CD8-positive, alpha-beta memory T cell (primary cell): ENCODE measurements at regions not wholly inside any gene's neighbourhood (a gene's known extent, or its start where the extent isn't known, plus 50 kb on each side); places are given as distances from the start of the nearest gene placed in this dataset.
"Not testable (repeated sequence)": the region's sequence is repeated elsewhere in the genome, so short reads cannot be mapped to it uniquely, and the experiment has no call there.

Source experiments
- CTCF ChIA-PET: fragments of 350-600 bp; sonication (Branson Sonifier 250); formaldehyde crosslinking; loops from one replicate; lab custom pipeline; 2021; ENCODE audit warnings: antibody characterized with exemption; lab: Charles Lee
- POLR2A ChIA-PET: fragments of 350-600 bp; sonication (Branson Sonifier 250); formaldehyde crosslinking; loops from one replicate; lab custom pipeline; 2021; ENCODE audit warnings: antibody characterized with exemption; lab: Charles Lee
- DNase-seq, 5 donors: peaks; one replicate each; pipeline versions ENCODE4 v3.0.0 to v3.0.0-alpha.2; 2020 to 2022; ENCODE audit warnings: mixed read lengths in 1 of 5
- H3K27ac ChIP-seq: one replicate; pipeline ENCODE4 v1.7.0; 2013; ENCODE audit warnings: low read depth, mild to moderate bottlenecking, low read length, moderate library complexity
- H3K27me3 ChIP-seq: 2 replicates; pipeline ENCODE4 v1.7.0; 2013; ENCODE audit warnings: low read length, mild to moderate bottlenecking; ENCODE audit not compliant: insufficient read depth, poor library complexity, severe bottlenecking
- H3K36me3 ChIP-seq: 2 replicates; pipeline ENCODE4 v1.7.0; 2013; ENCODE audit warnings: mild to moderate bottlenecking, low read length, moderate library complexity; ENCODE audit not compliant: insufficient read depth
- H3K4me1 ChIP-seq: 2 replicates; pipeline ENCODE4 v1.7.0; 2013; ENCODE audit warnings: mild to moderate bottlenecking, low read length, moderate library complexity; ENCODE audit not compliant: insufficient read depth
- H3K4me3 ChIP-seq: 2 replicates; pipeline ENCODE4 v1.7.0; 2013; ENCODE audit warnings: mild to moderate bottlenecking, low read length
- H3K9me3 ChIP-seq: 2 replicates; pipeline ENCODE4 v1.7.0; 2013; ENCODE audit warnings: mild to moderate bottlenecking, low read length
- H3K27ac Mint-ChIP-seq, 8 donors: one replicate each; pipeline ENCODE4 v1.8.0; 2020 to 2021; ENCODE audit warnings: mixed read lengths in 8 of 8, mild to moderate bottlenecking in 6 of 8, inconsistent platforms in 3 of 8, moderate library complexity in 3 of 8
- H3K27me3 Mint-ChIP-seq, 2 donors: one replicate each; pipeline ENCODE4 v1.8.0; 2020 to 2021; ENCODE audit warnings: mixed read lengths in 2 of 2, mild to moderate bottlenecking in 1 of 2, moderate library complexity in 1 of 2
- H3K36me3 Mint-ChIP-seq, 3 donors: one replicate each; pipeline ENCODE4 v1.8.0; 2020 to 2021; ENCODE audit warnings: mixed read lengths in 3 of 3, inconsistent platforms in 1 of 3, mild to moderate bottlenecking in 1 of 3
- H3K4me1 Mint-ChIP-seq, 3 donors: one replicate each; pipeline ENCODE4 v1.8.0; 2020 to 2021; ENCODE audit warnings: mixed read lengths in 3 of 3, inconsistent platforms in 1 of 3, mild to moderate bottlenecking in 1 of 3
- H3K4me3 Mint-ChIP-seq, 7 donors: one replicate each; pipeline ENCODE4 v1.8.0; 2020 to 2021; ENCODE audit warnings: mixed read lengths in 7 of 7, mild to moderate bottlenecking in 6 of 7, moderate library complexity in 4 of 7, inconsistent platforms in 2 of 7
- H3K9me3 Mint-ChIP-seq, 5 donors: one replicate each; pipeline ENCODE4 v1.8.0; 2020 to 2022; ENCODE audit warnings: mixed read lengths in 5 of 5, mild to moderate bottlenecking in 3 of 5, moderate library complexity in 2 of 5, inconsistent platforms in 1 of 5

DNA sequence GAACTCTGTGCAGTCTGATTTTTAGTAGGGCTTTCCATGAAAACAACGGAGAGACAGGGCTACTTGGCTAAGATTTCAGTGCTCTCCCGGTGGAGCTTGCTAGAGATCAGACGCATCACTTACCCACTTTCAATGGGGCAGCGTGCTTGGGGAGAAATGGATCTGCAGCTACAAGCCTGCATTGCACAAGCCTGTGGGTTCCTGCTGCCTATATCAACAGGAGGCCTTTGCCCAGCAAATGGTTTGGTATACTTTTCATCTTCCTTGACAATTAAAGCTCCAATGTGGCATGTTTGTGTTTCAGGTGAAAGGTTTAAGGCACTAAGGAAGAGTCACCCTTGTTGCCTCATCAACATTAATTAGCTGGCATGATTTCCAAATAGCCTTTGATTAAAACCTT, 136.0 kb upstream of the FOXQ1 start:
- DNase-seq = no peak
- Histone ChIP-seq H3K27me3 (no peaks in the 10 kb centered on the region), H3K4me1 (no peaks in the 10 kb centered on the region), H3K27ac (no peak overlapping the region), H3K9me3 (no peaks in the 10 kb centered on the region), H3K4me3 (no peak overlapping the region), H3K36me3 (no peaks in the 10 kb centered on the region)
- H3K27me3 Mint-ChIP-seq = peaks cover 5 to 22% of the 10 kb centered on the region in 2 donors
- H3K4me1 Mint-ChIP-seq = no peaks in the 10 kb centered on the region
- POLR2A ChIA-PET = no interaction called here
- CTCF ChIA-PET = no interaction called here
- H3K4me3 Mint-ChIP-seq = no peak overlapping the region
- H3K27ac Mint-ChIP-seq = no peak overlapping the region
- H3K36me3 Mint-ChIP-seq = no peaks in the 10 kb centered on the region
- H3K9me3 Mint-ChIP-seq = peaks cover 0 to 2% (median 0%) of the 10 kb centered on the region in 5 donors

DNA sequence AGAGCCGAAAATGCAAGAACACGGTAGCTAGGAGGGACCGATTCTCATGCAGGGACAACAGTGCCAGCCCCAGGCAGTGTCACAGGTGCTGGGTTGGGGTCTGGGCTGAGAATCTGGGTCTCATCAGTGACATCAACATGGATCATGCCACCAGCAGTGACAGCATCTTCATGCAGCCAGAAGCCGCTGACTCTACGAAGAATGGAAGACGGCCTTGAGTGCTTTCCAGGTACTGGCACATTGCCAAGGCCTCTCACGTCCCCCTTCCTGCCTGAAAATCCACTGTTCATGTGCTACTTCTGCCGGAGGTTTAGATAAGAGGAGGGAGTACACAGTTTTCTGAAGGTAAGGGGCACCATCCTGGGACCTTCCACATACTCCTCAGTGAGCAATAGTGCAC, 141.1 kb upstream of the FOXQ1 start:
- Mint-ChIP-seq H3K4me1 (no peaks in the 10 kb centered on the region), H3K27me3 (peaks cover 4 to 16% of the 10 kb centered on the region in 2 donors), H3K9me3 (peaks cover 0 to 4% (median 0%) of the 10 kb centered on the region in 5 donors), H3K4me3 (no peak overlapping the region), H3K36me3 (no peaks in the 10 kb centered on the region), H3K27ac (no peak overlapping the region)
- DNase-seq = no peak
- Histone ChIP-seq H3K27me3 (no peaks in the 10 kb centered on the region), H3K4me1 (no peaks in the 10 kb centered on the region), H3K4me3 (no peak overlapping the region), H3K9me3 (no peaks in the 10 kb centered on the region), H3K36me3 (no peaks in the 10 kb centered on the region), H3K27ac (no peak overlapping the region)
- ChIA-PET CTCF (no interaction called here), POLR2A (no interaction called here)

DNA sequence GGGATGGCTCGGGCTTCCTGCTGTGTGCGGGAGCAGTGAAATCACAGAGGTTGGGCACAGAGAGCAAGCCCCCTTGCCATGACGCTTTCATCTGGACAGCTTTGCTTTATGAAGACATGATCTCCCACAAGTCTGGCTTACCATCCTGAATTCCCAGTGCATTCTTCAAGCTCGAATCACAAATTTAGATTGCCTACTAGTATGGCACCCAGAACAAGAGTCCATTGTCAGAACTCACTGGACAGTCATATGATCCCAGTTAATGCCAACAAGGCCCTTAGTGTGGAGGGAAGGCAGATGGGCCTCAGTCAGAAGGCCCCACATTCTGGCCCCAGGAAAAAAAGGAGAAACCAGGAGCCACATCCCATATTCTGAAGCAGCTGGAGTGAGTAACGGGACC, 147.3 kb upstream of the FOXQ1 start:
- Histone ChIP-seq H3K4me1 (no peaks in the 10 kb centered on the region), H3K4me3 (no peak overlapping the region), H3K9me3 (no peaks in the 10 kb centered on the region), H3K27ac (no peak overlapping the region), H3K36me3 (no peaks in the 10 kb centered on the region), H3K27me3 (no peaks in the 10 kb centered on the region)
- Mint-ChIP-seq H3K4me3 (no peak overlapping the region), H3K4me1 (peaks cover 0 to 8% (median 6%) of the 10 kb centered on the region in 3 donors), H3K27ac (no peak overlapping the region), H3K9me3 (peaks cover 0 to 3% (median 0%) of the 10 kb centered on the region in 5 donors), H3K36me3 (no peaks in the 10 kb centered on the region), H3K27me3 (peaks cover 9 to 30% of the 10 kb centered on the region in 2 donors)
- DNase-seq = no peak
- ChIA-PET CTCF (no interaction called here), POLR2A (no interaction called here)

DNA sequence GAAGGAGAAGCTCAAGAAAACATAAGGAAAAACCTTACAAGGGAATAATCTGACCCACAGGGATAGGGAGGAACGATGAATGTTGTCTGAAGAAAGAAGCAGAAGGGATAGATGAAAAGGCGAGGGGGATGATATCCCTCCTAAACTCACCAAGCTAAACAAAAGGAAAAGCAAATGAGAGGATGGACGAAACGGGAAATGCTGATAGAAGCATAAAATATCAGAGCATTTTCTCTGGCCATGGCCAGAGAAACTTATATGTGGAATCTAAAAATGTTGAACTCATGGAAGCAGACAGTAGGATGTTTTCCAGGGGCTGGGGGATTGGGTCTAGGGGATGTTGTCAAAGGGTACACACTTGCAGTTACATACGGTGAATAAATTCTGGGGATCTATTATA, 148.4 kb upstream of the FOXQ1 start:
- Mint-ChIP-seq H3K4me1 (peaks cover 0 to 8% (median 6%) of the 10 kb centered on the region in 3 donors), H3K27ac (peak overlapping the region in 1 of 8 donors; percentile 11), H3K36me3 (no peaks in the 10 kb centered on the region), H3K9me3 (peaks cover 0 to 3% (median 0%) of the 10 kb centered on the region in 5 donors), H3K27me3 (peaks cover 4 to 24% of the 10 kb centered on the region in 2 donors), H3K4me3 (no peak overlapping the region)
- CTCF ChIA-PET = no interaction called here
- POLR2A ChIA-PET = no interaction called here
- no peaks in the 10 kb centered on the region for H3K9me3 ChIP-seq
- DNase-seq = no peak
- H3K27me3 ChIP-seq = no peaks in the 10 kb centered on the region
- no peak overlapping the region for H3K4me3 ChIP-seq
- H3K27ac ChIP-seq = no peak overlapping the region
- H3K36me3 ChIP-seq = no peaks in the 10 kb centered on the region
- no peaks in the 10 kb centered on the region for H3K4me1 ChIP-seq

DNA sequence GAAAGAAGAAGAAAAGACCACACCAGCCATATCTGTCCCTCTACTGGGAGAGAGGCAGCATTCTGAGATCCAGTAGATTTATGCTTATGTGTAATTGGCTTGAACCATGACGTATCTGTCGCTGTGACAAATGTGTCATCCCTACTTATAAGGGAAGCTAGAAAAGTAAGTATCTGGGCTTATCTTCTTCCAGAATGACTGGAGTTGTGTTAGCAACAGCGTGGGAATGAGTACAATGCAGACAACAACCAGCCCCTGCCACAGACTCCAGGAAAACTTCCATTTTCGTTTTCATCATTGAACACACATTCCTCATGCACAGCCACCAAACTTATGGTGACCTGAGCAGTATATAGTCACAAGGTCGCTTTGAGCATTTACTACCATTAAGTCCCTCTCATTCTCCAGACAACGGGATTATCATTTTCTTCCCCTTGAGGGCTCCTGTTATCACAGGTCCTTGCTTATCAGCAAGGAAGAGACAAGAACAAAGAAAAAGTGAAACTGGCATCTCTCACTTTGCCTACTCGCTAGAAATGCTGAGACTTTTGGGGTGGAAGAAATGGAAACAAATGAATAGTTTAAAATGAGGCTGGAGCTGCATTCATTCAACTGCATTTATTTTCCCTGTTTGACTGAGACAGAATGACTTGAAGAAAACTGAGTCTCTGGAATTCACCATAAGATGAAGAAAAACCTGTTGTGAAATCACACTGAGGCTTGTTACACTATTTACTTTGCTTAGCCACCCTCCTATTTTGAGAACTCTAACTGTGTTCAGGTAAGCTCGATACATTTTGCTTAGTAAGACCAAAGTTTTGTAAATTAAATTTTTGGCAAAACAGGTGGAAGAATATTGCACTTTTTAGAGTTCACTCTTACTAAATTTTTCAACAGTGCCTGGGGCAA, 149.3 kb upstream of the FOXQ1 start:
- Mint-ChIP-seq H3K4me3 (peak overlapping the region in 2 of 7 donors; percentile 1 to 12), H3K27me3 (peaks cover 4 to 29% of the 10 kb centered on the region in 2 donors), H3K9me3 (peaks cover 0 to 2% (median 0%) of the 10 kb centered on the region in 5 donors), H3K36me3 (no peaks in the 10 kb centered on the region), H3K27ac (no peak overlapping the region), H3K4me1 (peaks cover 0 to 8% (median 6%) of the 10 kb centered on the region in 3 donors)
- H3K4me1 ChIP-seq = no peaks in the 10 kb centered on the region
- H3K27ac ChIP-seq = no peak overlapping the region
- ChIA-PET POLR2A (no interaction called here), CTCF (no interaction called here)
- no peaks in the 10 kb centered on the region for H3K36me3 ChIP-seq
- no peak overlapping the region for H3K4me3 ChIP-seq
- H3K27me3 ChIP-seq = no peaks in the 10 kb centered on the region
- H3K9me3 ChIP-seq = no peaks in the 10 kb centered on the region
- DNase-seq = no peak

DNA sequence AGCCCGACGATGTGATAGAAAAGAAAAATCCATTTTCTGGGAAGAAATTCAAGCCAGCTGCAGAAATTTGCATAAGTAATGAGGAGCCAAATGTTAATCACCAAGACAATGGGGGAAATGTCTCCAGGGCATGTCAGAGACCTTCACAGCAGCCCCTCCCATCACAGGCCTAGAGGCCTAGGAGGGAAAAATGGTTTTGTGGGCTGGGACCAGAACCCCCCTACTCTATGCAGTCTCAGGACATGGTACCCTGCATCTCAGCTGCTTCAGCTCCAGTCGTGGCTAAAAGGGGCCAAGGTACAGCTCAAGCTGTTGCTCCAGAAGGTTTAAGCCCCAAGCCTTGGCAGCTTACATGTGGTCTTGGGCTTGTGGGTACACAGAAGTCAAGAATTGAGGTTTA, 155.5 kb upstream of the FOXQ1 start:
- peaks cover 2 to 35% of the 10 kb centered on the region in 2 donors for H3K27me3 Mint-ChIP-seq
- POLR2A ChIA-PET, H3K36me3 ChIP-seq, H3K4me1 Mint-ChIP-seq, H3K4me3 ChIP-seq, CTCF ChIA-PET, H3K4me1 ChIP-seq, H3K27ac Mint-ChIP-seq, H3K27me3 ChIP-seq, H3K36me3 Mint-ChIP-seq, H3K27ac ChIP-seq, H3K9me3 Mint-ChIP-seq, H3K9me3 ChIP-seq, H3K4me3 Mint-ChIP-seq, DNase-seq: not testable (repeated sequence)

DNA sequence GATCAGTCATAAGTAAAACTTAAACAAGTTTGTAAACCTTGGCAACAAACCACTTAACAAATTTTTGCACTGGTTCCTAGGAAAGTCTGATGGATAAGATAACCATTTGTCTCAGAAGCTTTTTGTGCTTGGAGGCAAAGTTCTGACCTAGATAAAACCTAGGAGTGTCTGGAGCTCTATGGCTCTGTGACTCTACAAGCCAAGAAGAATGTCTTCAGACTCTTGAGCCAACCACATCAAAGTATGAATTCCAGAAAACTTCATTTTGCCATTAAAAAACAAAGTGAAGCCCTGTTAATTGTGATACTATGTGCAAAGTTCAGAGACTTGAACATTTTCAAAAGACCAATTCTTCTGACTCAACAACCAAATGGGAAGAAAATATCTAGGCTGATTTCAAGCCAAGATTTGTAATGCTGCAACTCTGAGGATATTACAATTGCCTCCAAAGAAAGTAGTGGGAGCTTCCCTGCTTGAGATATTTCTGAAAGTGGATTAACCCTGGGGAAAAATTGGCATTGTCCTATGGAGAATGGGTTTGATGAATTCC, 158.1 kb upstream of the FOXQ1 start:
- H3K4me1 ChIP-seq = no peaks in the 10 kb centered on the region
- no peak overlapping the region for H3K27ac ChIP-seq
- DNase-seq = no peak
- no peaks in the 10 kb centered on the region for H3K9me3 ChIP-seq
- Mint-ChIP-seq H3K36me3 (peaks cover 0 to 3% (median 0%) of the 10 kb centered on the region in 3 donors), H3K4me3 (no peak overlapping the region), H3K27ac (no peak overlapping the region), H3K9me3 (peaks cover 0 to 2% (median 0%) of the 10 kb centered on the region in 5 donors), H3K4me1 (no peaks in the 10 kb centered on the region), H3K27me3 (peaks cover 2 to 37% of the 10 kb centered on the region in 2 donors)
- ChIA-PET CTCF (no interaction called here), POLR2A (no interaction called here)
- no peak overlapping the region for H3K4me3 ChIP-seq
- H3K36me3 ChIP-seq = no peaks in the 10 kb centered on the region
- peaks cover 6% of the 10 kb centered on the region for H3K27me3 ChIP-seq

DNA sequence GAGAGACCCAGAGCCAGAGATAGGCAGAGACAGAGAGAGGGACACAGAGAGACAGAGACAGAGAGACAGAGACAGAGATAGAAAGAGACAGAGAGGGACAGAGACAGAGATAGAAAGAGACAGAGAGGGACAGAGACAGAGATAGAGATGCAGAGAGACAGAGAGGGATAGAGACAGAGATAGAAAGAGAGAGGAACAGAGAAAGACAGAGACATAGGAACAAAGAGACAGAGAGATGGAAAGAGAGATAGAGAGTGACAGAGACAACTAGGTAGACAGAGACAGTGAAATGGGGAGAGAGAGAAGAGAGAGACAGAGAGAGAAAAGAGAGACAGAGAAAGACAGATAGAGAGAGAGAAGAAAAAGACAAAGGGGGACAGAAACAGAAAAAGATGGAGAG, 165.4 kb upstream of the FOXQ1 start:
- Mint-ChIP-seq H3K27me3 (peaks cover 15 to 47% of the 10 kb centered on the region in 2 donors), H3K9me3 (peaks cover 0 to 3% (median 0%) of the 10 kb centered on the region in 5 donors), H3K36me3 (peaks cover 0 to 4% (median 0%) of the 10 kb centered on the region in 3 donors), H3K27ac (no peak overlapping the region), H3K4me3 (no peak overlapping the region), H3K4me1 (no peaks in the 10 kb centered on the region)
- Histone ChIP-seq H3K9me3 (no peaks in the 10 kb centered on the region), H3K4me3 (no peak overlapping the region), H3K36me3 (no peaks in the 10 kb centered on the region), H3K27ac (no peak overlapping the region), H3K4me1 (no peaks in the 10 kb centered on the region), H3K27me3 (peaks cover 6% of the 10 kb centered on the region)
- DNase-seq = no peak
- CTCF ChIA-PET = no interaction called here
- POLR2A ChIA-PET = no interaction called here
